PC-3 (cell line): ENCODE measurements at regions not wholly inside any gene's neighbourhood (a gene's known extent, or its start where the extent isn't known, plus 50 kb on each side); places are given as distances from the start of the nearest gene placed in this dataset.

Source experiments
- CTCF ChIP-seq: fragments of 300-600 bp; sonication (generic); conservative IDR thresholded peaks from 2 replicates; pipeline ENCODE4 v1.5.1; 2017; ENCODE audit warnings: antibody characterized with exemption, low read depth, mild to moderate bottlenecking, low read length
- EZH2 ChIP-seq: fragments of 300-600 bp; sonication (generic); IDR thresholded peaks from one replicate; pipeline ENCODE4 v1.6.1; 2017; ENCODE audit warnings: antibody characterized with exemption, mild to moderate bottlenecking, low read length; ENCODE audit not compliant: unreplicated experiment
- EZH2phosphoT487 ChIP-seq: fragments of 300-600 bp; sonication (generic); IDR thresholded peaks from 2 replicates; pipeline ENCODE4 v1.6.1; 2018; ENCODE audit warnings: mild to moderate bottlenecking, antibody characterized with exemption, low read length, borderline replicate concordance

- TF ChIP-seq CTCF: no peak
- TF ChIP-seq EZH2phosphoT487: no peak
- no peak for TF ChIP-seq EZH2
These were observed 83.4 kb upstream of the POU3F1 start for GRCh38 chr1:38129971-38130370.
